ENCODE measurements at regions not wholly inside any gene's neighbourhood (a gene's known extent, or its start where the extent isn't known, plus 50 kb on each side); places are given as distances from the start of the nearest gene placed in this dataset.

DNA sequence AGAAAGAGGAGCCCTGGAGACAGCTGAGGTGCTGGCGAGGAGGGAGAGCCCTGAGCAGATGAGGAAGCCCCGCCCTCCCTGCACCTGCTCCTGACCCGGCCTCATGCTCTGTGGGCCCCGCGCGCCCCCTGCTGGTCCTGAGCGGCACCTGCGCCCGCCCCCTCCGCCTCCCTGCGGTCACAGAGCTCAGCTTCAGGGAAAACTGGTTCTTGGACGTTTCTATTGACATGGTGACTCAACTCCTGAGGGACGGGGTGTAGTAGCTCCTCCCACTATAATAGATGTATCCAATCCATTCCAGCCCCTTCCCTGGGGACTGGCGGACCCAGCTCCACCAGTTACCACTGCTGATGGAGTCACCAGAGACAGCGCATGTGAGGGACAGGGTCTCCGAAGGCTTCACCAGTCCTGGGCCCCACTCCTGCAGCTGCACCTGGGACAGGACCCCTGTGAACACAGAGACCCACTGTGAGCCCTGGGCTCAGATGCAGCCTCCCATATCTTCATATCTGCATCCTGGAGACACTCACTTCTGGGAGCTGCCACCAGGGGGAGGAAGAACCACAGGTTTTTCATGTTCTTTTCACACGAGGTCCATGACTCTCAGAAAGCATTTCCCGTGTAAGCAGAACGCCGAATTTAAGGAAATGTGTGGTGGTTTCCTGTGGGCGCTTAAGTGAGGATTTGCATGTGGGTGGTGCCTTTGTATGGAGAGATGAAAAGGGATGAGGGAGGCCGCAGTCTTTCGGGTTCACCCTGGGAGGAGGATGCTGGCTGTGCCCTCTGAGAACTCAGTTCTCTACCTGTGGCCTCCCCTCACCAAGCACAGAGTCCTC lies 1346.4 kb downstream of the TMEM121 start:
- Mint-ChIP-seq H3K27ac (no peak overlapping the region), H3K27me3 (peaks cover 67% of the 10 kb centered on the region)

DNA sequence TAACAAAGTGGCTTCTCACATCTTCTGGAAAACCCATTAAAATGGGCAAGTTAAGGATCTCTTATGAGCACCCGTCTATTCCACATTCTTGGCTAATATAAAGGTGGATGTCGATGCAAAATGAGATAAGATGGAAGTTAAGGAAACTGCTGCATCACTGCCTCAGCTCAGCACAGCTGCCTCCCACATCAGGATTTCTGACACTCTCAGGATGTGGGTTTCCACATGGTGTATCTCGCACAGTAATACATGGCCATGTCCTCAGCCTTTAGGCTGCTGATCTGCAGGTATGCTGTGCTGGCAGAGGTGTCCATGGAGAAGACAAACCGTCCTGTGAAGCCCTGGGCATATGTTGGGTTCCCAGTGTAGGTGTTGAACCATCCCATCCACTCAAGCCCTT lies 1348.0 kb downstream of the TMEM121 start:
- no peak overlapping the region for H3K4me3 Mint-ChIP-seq
- DNase-seq (no peak), ATAC-seq (peak; percentile 34)
- H3K27ac Mint-ChIP-seq: no peak overlapping the region
- H3K27me3 Mint-ChIP-seq: peaks cover 63% of the 10 kb centered on the region
- no peaks in the 10 kb centered on the region for H3K9me3 Mint-ChIP-seq
- H3K4me1 Mint-ChIP-seq: peaks cover 30% of the 10 kb centered on the region

More for the DNA sequence above, 1346.4 kb downstream of the TMEM121 start:
- Mint-ChIP-seq H3K9me3 (no peaks in the 10 kb centered on the region), H3K4me3 (peak overlapping the region; percentile 62 to 68), H3K4me1 (peaks cover 30% of the 10 kb centered on the region)
- peak; percentile 88 to 92 for DNase-seq
- peak; percentile 87 for ATAC-seq

- Mint-ChIP-seq H3K27ac (no peak overlapping the region), H3K4me1 (peaks cover 30% of the 10 kb centered on the region), H3K9me3 (no peaks in the 10 kb centered on the region), H3K4me3 (no peak overlapping the region), H3K27me3 (peaks cover 63% of the 10 kb centered on the region)
- peak; percentile 39 to 45 for DNase-seq
- ATAC-seq: peak; percentile 47
Observed at GRCh38 chr14:106875503-106875902, 1349.1 kb downstream of the TMEM121 start.

DNA sequence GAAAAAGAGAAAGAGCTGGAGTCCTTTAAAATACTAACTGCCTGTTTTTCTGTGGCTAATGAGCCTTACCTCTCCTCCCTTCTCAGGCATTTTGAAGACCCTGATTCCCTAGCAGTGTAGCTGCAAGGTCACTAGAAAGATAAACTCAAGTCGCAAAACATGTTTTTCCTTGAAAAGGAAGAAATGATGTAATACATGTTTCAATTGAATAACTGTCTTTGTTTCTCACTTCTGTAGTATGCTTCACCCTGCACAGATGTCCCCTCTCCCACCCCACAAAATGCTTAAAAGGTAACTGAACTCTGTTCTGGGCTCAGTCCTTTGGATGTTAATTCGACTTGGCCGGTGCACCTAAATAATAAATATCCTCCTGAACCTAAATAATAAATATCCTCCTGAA lies 1350.3 kb downstream of the TMEM121 start:
- H3K4me1 Mint-ChIP-seq: peaks cover 30% of the 10 kb centered on the region
- no peaks in the 10 kb centered on the region for H3K9me3 Mint-ChIP-seq
- H3K4me3 Mint-ChIP-seq: no peak overlapping the region
- DNase-seq (no peak), ATAC-seq (no peak)
- H3K27ac Mint-ChIP-seq: peak overlapping the region in 1 of 2 donors; percentile 57
- H3K27me3 Mint-ChIP-seq: peaks cover 52% of the 10 kb centered on the region

GRCh38 chr14:106877517-106877916 lies 1351.1 kb downstream of the TMEM121 start:
- ATAC-seq (no peak), DNase-seq (no peak)
- no peak overlapping the region for H3K27ac Mint-ChIP-seq
- no peaks in the 10 kb centered on the region for H3K9me3 Mint-ChIP-seq
- H3K4me1 Mint-ChIP-seq: peaks cover 25% of the 10 kb centered on the region
- peaks cover 52% of the 10 kb centered on the region for H3K27me3 Mint-ChIP-seq
- H3K4me3 Mint-ChIP-seq: no peak overlapping the region

DNA sequence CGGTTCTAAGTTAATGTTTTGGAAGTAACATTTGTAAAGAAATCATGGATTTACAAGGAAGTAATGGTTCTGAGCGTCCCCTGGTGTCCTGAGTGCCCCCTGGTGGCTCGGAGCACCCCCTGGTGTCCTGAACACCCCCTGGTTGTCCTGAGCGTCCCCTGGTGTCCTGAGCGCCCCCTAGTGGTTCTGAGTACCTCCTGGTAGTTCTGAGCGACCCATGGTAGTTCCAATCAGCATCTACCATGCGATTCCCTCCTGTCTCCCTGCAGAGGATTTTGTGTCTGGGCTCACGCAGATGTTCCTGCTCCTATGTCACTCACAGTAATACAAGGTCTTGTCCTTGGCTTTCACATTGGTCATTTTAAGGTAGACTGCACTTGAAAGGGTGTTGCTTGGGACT lies 1352.9 kb downstream of the TMEM121 start:
- DNase-seq (peak; percentile 72 to 81), ATAC-seq (peak; percentile 91)
- Mint-ChIP-seq H3K9me3 (no peaks in the 10 kb centered on the region), H3K27me3 (peaks cover 51% of the 10 kb centered on the region), H3K4me1 (peaks cover 8% of the 10 kb centered on the region), H3K4me3 (no peak overlapping the region), H3K27ac (peak overlapping the region in 1 of 2 donors; percentile 12)

GRCh38 chr14:106883218-106883692 lies 1356.9 kb downstream of the TMEM121 start:
- Mint-ChIP-seq H3K9me3 (no peaks in the 10 kb centered on the region), H3K27ac (no peak overlapping the region), H3K27me3 (peaks cover 15% of the 10 kb centered on the region), H3K4me3 (no peak overlapping the region), H3K4me1 (no peaks in the 10 kb centered on the region)
- DNase-seq (peak; percentile 61 to 78), ATAC-seq (peak; percentile 79)

All from stimulated activated naive CD8-positive, alpha-beta T cell treated with anti-CD3 and anti-CD28 coated beads, Interleukin-15, amount 100 ng/mL, for 72 hours (primary cell).